22Rv1 (cell line): ENCODE measurements at regions not wholly inside any gene's neighbourhood (a gene's known extent, or its start where the extent isn't known, plus 50 kb on each side); places are given as distances from the start of the nearest gene placed in this dataset.

Experiments used
- ZFX ChIP-seq: fragments of 450-650 bp; IDR thresholded peaks from 2 replicates; pipeline ENCODE4 v1.6.1; 2017; ENCODE audit warnings: antibody characterized with exemption, borderline replicate concordance
- TF ChIP-seq, protein P1 (sequence below): fragments of 450-650 bp; IDR thresholded peaks from 2 replicates; pipeline ENCODE4 v1.5.1; 2017; ENCODE audit warnings: mild to moderate bottlenecking

DNA sequence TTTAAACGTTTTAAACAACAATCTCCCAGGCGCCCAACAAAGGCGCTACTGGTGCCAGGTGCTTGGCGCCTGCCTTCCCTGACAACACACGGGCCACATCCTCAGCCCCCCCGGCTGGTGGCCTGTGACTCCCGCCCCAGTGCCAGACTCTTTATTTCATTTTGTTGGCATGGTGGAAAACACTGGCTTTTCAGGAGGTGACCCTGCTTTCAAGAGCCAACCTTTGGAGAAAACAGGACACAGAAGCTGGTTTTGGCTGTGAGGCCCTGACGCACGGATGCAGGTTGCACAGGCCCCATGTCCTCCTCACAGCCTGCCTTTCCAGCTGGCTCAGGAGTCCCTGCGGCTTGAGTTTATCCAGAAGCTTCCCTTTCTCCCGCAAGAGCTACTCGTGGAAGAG is 100.0 kb downstream of the METRNL start:
- TF ChIP-seq, protein P1, sequence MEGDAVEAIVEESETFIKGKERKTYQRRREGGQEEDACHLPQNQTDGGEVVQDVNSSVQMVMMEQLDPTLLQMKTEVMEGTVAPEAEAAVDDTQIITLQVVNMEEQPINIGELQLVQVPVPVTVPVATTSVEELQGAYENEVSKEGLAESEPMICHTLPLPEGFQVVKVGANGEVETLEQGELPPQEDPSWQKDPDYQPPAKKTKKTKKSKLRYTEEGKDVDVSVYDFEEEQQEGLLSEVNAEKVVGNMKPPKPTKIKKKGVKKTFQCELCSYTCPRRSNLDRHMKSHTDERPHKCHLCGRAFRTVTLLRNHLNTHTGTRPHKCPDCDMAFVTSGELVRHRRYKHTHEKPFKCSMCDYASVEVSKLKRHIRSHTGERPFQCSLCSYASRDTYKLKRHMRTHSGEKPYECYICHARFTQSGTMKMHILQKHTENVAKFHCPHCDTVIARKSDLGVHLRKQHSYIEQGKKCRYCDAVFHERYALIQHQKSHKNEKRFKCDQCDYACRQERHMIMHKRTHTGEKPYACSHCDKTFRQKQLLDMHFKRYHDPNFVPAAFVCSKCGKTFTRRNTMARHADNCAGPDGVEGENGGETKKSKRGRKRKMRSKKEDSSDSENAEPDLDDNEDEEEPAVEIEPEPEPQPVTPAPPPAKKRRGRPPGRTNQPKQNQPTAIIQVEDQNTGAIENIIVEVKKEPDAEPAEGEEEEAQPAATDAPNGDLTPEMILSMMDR = no peak
- no peak for TF ChIP-seq ZFX
